Activated CD8-positive, alpha-beta T cell treated with anti-CD3 and anti-CD28 coated beads for 36 hours (primary cell): ENCODE measurements at regions not wholly inside any gene's neighbourhood (a gene's known extent, or its start where the extent isn't known, plus 50 kb on each side); places are given as distances from the start of the nearest gene placed in this dataset.

Experiments used
- ATAC-seq: fragments of 200-7000 bp; cut with Tn5 transposase; one replicate; pipeline ENCODE4 v1.10.0; 2021; ENCODE audit warnings: mild to moderate bottlenecking, moderate library complexity
- CTCF ChIA-PET: fragments of 350-600 bp; sonication (Branson Sonifier 250); formaldehyde crosslinking; loops from one replicate; lab custom pipeline; 2021; ENCODE audit warnings: antibody characterized with exemption; lab: Charles Lee
- POLR2A ChIA-PET: fragments of 350-600 bp; sonication (Branson Sonifier 250); formaldehyde crosslinking; loops from one replicate; lab custom pipeline; 2021; ENCODE audit warnings: antibody characterized with exemption; lab: Charles Lee
- DNase-seq: peaks from one replicate; pipeline ENCODE4 v3.0.0-alpha.2; 2020
- H3K27ac Mint-ChIP-seq: one replicate; pipeline ENCODE4 v1.8.0; 2021; ENCODE audit warnings: mild to moderate bottlenecking, mixed read lengths
- H3K27me3 Mint-ChIP-seq: one replicate; pipeline ENCODE4 v1.8.0; 2021; ENCODE audit warnings: mixed read lengths
- H3K36me3 Mint-ChIP-seq: one replicate; pipeline ENCODE4 v1.8.0; 2021; ENCODE audit warnings: low read depth, mixed read lengths
- H3K4me1 Mint-ChIP-seq: one replicate; pipeline ENCODE4 v1.8.0; 2021; ENCODE audit warnings: low read depth, mixed read lengths
- H3K4me3 Mint-ChIP-seq: one replicate; pipeline ENCODE4 v1.8.0; 2021; ENCODE audit warnings: mild to moderate bottlenecking, moderate library complexity, mixed read lengths
- H3K9me3 Mint-ChIP-seq: one replicate; pipeline ENCODE4 v1.8.0; 2021; ENCODE audit warnings: mixed read lengths
- CTCF ChIP-seq: fragments of 200-600 bp; IDR thresholded peaks from one replicate; pipeline ENCODE4 v1.8.0; 2022; ENCODE audit warnings: antibody characterized with exemption, mild to moderate bottlenecking
- intact Hi-C: fragments of 100-400 bp; cut with micrococcal nuclease; formaldehyde crosslinking; loops from one replicate; pipeline ENCODE4 v1.10.0; 2022

- no peak overlapping the region for H3K27ac Mint-ChIP-seq
- H3K4me3 Mint-ChIP-seq: no peak overlapping the region
- intact Hi-C loops: no loop called here
- no peak for TF ChIP-seq CTCF
- POLR2A ChIA-PET: no interaction called here
- H3K27me3 Mint-ChIP-seq: no peaks in the 10 kb centered on the region
- no peaks in the 10 kb centered on the region for H3K4me1 Mint-ChIP-seq
- no peak for DNase-seq
- no peak for ATAC-seq
- CTCF ChIA-PET: no interaction called here
- no peaks in the 10 kb centered on the region for H3K9me3 Mint-ChIP-seq
- no peaks in the 10 kb centered on the region for H3K36me3 Mint-ChIP-seq
These were observed 1035.9 kb downstream of the PLOD2 start for GRCh38 chr3:145124900-145125678.

GRCh38 chr3:145133281-145133680 is 1027.7 kb downstream of the PLOD2 start:
- no peak for ATAC-seq
- no peak for DNase-seq
- Mint-ChIP-seq H3K27ac (no peak overlapping the region), H3K4me1 (no peaks in the 10 kb centered on the region), H3K4me3 (no peak overlapping the region), H3K9me3 (no peaks in the 10 kb centered on the region), H3K36me3 (no peaks in the 10 kb centered on the region), H3K27me3 (no peaks in the 10 kb centered on the region)
- TF ChIP-seq CTCF: no peak
- POLR2A ChIA-PET: no interaction called here
- intact Hi-C loops: no loop called here
- CTCF ChIA-PET: no interaction called here

GRCh38 chr3:145134738-145135137 is 1026.2 kb downstream of the PLOD2 start:
- POLR2A ChIA-PET: no interaction called here
- Mint-ChIP-seq H3K4me1 (no peaks in the 10 kb centered on the region), H3K4me3 (no peak overlapping the region), H3K27ac (no peak overlapping the region), H3K36me3 (no peaks in the 10 kb centered on the region), H3K27me3 (no peaks in the 10 kb centered on the region), H3K9me3 (no peaks in the 10 kb centered on the region)
- intact Hi-C loops: no loop called here
- ATAC-seq (no peak), DNase-seq (no peak)
- CTCF ChIA-PET: interaction anchor here (0.6 kb wide), 1 partner anchor 16 kb away, joined by 3 read pairs; no protein-coding TSS in a partner anchor
- TF ChIP-seq CTCF: no peak

- H3K27ac Mint-ChIP-seq: no peak overlapping the region
- no peaks in the 10 kb centered on the region for H3K36me3 Mint-ChIP-seq
- intact Hi-C loops: no loop called here
- CTCF ChIA-PET: no interaction called here
- H3K4me3 Mint-ChIP-seq: no peak overlapping the region
- no peaks in the 10 kb centered on the region for H3K4me1 Mint-ChIP-seq
- no peak for ATAC-seq
- H3K27me3 Mint-ChIP-seq: no peaks in the 10 kb centered on the region
- TF ChIP-seq CTCF: no peak
- POLR2A ChIA-PET: no interaction called here
- peaks cover 4% of the 10 kb centered on the region for H3K9me3 Mint-ChIP-seq
- no peak for DNase-seq
These were observed 1016.6 kb downstream of the PLOD2 start for GRCh38 chr3:145144361-145144760.

GRCh38 chr3:145145461-145145860 is 1015.5 kb downstream of the PLOD2 start:
- DNase-seq (no peak), ATAC-seq (no peak)
- ChIA-PET CTCF (no interaction called here), POLR2A (no interaction called here)
- no peak overlapping the region for H3K27ac Mint-ChIP-seq
- H3K9me3 Mint-ChIP-seq: peaks cover 4% of the 10 kb centered on the region
- H3K4me3 Mint-ChIP-seq: no peak overlapping the region
- intact Hi-C loops: no loop called here
- no peak for TF ChIP-seq CTCF
- H3K27me3 Mint-ChIP-seq: no peaks in the 10 kb centered on the region
- no peaks in the 10 kb centered on the region for H3K4me1 Mint-ChIP-seq
- no peaks in the 10 kb centered on the region for H3K36me3 Mint-ChIP-seq
